ENCODE measurements at regions not wholly inside any gene's neighbourhood (a gene's known extent, or its start where the extent isn't known, plus 50 kb on each side); places are given as distances from the start of the nearest gene placed in this dataset.

- no peak for DNase-seq (ENCODE audit: low read depth, low spot score)
These were observed 479.1 kb downstream of the SUCLA2 start for GRCh38 chr13:47521890-47522487.

DNA sequence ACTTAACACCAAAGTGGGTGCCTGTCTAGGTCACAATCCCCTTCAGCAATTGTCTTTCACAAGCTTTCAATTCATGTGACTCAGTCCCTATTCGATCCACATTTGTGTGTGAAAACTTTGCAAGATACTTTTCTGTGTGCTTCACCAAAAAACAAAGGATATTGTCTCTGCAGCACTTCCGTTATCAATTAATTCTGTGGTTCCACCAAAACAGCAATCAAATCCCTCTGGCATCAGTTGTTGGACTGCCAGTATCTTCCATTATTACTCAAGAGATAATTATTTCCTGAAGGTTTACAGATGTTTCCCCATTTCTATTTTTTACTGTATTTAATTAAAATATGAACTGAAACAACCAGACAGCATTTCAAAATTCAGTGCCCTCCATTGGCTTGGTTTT, 481.4 kb downstream of the SUCLA2 start:
- DNase-seq (ENCODE audit: low read depth, low spot score): no peak

GRCh38 chr13:47518530-47518929, 482.5 kb downstream of the SUCLA2 start:
- DNase-seq (ENCODE audit: low read depth, low spot score): no peak

DNA sequence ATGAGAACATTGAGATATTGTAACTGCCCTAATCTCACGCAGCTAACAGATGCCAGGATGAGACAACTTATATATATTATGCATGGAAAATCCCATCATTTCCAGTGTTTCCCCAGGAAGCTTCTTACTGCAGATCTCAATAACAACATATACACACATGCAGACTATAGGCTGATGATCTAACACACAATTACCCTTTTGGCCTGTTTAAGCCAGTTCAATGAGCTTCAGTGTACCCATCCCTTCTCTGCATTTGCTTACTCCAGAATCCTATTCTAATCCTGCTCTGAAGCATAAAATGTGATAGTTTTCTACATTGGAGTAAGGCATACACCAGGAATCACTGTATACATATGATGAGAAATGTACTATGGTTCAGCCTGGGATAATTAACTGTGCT, 489.4 kb downstream of the SUCLA2 start:
- DNase-seq (ENCODE audit: low read depth, low spot score): no peak

GRCh38 chr13:47508527-47509228, 492.4 kb downstream of the SUCLA2 start:
- no peak for DNase-seq (ENCODE audit: low read depth, low spot score)

GRCh38 chr13:47503475-47503874, 497.6 kb downstream of the SUCLA2 start:
- no peak for DNase-seq (ENCODE audit: low read depth, low spot score)

DNA sequence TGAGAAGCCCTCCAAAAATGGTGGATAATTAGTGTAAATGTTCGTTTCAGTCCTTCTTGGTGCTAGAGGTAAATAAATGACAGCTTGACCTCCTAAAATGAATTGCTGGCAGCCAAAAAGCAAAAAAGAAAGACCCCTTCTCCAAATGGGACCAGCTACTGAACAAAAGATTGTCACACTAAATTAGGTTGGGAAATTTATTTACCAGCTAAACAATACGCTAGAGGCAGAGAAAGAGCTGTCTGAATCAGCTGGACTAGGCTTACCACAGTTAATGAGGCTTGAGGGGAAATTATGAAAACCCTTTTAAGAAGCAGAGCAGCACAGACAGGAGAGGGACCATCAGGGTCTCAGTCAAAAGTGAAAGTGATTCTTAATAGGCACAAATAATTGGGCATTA, 498.9 kb downstream of the SUCLA2 start:
- DNase-seq (ENCODE audit: low read depth, low spot score): no peak

DNA sequence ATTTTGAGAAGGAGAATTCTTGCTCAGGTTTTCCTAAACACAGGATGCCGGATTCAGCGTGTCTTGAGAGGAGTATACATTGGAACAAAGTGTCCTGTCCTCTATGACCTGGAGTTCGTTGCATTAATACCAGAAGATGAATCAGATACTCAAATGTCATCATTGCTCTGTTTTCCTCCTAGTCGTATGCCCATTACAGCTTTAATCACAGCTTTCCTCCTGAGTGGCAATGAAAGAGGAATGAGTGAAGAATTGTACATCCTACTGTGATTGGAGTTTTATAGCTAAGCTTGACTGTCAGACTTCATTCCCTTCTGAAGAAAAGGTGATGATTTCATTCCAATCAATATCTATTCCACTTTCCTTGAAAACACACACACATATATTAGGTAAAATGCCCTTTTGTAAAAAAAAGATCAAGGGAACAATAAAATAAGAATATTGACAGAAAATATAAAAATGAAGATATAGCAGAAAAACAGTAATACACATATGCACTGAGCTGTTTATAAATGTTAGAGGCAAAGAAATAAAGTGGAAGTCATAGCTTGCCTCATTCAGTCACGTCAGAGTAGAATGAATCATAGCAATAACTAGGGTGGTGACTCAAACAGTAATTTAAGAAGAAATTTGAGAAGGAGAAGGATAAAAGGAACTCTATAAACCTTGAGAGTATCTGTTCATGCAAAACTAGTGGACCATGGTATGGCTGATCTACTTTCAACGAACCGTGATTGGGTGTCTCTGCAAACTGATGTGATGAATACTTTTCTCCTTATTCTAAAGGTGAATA, 501.5 kb downstream of the SUCLA2 start:
- DNase-seq (ENCODE audit: low read depth, low spot score): peak; percentile 59

- peak; percentile 68 for DNase-seq (ENCODE audit: low read depth, low spot score)
These were observed 516.5 kb downstream of the SUCLA2 start for GRCh38 chr13:47484548-47484947.

GRCh38 chr13:47481536-47481935, 519.5 kb downstream of the SUCLA2 start:
- no peak for DNase-seq (ENCODE audit: low read depth, low spot score)

DNA sequence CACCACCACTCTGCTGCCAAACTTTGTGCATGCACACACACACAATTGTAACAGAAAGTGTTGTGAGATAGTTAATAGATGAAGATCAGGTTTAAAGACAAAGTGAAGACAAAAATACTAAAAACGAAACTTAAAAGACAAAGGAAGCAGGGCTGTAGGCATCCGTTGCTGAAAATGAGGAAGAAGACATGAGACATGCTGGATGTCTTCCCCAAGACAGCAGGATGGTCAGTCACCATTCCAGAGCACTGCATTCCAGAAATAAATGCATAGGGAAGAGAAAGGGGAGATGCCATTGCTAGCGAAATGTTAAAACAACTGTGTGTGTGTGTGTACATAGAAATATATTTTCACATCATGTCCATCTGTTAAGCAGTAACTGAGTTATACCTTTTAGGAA, 520.1 kb downstream of the SUCLA2 start:
- DNase-seq (ENCODE audit: low read depth, low spot score): no peak

- peak; percentile 74 for DNase-seq (ENCODE audit: low read depth, low spot score)
These were observed 521.0 kb downstream of the SUCLA2 start for GRCh38 chr13:47480121-47480520.

DNA sequence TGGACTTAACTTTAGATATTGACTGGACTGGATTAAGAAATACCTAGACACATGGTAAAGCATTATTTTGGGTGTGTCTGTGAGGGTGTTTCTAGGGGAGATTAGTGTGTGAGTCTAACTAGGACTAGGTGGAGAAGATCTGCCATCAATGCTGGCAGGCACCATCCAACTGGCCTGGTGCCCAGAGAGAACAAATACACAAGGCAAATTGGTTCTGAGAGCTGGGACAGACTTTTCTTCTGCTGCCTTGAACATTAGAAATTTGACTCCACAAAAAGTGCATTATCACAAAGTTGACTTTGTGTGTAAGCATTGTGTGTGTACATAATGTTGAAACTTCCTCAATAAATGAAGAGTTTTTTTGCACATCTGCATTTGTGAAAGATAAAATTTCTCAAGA, 522.1 kb downstream of the SUCLA2 start:
- DNase-seq (ENCODE audit: low read depth, low spot score): no peak

DNA sequence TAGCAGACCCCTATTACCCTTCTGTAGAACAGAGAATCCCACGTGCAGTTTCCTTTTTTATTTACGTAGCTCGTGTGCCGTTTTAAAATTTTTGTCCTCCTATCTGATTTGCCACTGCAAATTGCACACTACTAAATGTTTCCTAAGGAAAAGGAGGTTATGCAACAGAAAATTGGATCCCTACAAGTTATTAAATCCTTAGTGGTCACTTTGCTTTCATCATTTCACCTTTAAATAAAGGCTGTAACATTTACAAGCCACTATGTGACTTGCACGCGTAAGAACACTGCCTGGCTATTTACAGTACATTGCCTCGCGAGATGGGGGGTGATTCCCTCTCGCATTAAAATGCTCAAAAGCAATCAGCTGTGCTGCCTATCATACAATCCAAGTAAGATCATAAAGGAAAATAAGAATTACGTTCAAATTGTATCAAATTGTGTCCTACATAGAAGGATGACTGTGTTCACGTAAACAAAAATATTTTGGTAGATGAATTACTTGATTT, 525.6 kb downstream of the SUCLA2 start:
- DNase-seq (ENCODE audit: low read depth, low spot score): no peak

- DNase-seq (ENCODE audit: low read depth, low spot score): no peak
These were observed 526.2 kb downstream of the SUCLA2 start for GRCh38 chr13:47474839-47475238.

DNA sequence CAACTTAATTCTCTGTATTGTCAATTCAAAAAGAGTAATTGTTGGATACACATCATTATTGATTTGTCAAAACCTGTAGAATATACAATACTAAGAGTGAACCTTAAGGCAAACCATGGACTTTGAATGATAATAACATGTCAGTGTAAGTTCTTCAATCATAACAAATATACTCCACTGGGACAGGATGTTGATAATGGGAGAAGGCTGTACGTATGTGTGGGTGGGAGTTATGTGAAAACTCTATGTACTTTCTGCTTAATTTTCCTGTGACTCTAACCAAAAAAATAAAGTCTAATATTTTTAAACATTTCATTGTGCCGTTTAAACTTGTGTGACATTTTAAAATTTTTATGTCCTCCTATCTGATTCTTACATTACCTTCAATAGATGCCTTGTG, 526.7 kb downstream of the SUCLA2 start:
- DNase-seq (ENCODE audit: low read depth, low spot score): no peak

DNA sequence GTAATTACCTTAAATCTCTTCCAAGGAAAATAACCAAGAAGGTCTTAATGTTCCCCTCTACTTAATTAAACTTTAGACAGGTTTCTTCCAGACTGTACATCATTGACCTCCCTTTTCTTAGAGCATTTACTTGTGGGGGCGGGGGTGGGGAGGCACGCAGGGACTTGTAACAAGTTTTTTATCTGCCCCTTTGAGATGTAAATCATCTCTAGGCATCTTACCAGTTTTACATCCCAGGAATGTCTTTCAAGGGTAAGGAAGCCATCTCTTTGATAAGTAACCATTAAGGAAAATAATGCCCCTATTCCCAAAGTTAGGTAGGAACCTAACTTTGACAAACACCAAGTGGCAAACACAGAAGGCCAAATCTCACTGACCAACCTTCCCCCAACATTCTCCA, 528.6 kb downstream of the SUCLA2 start:
- DNase-seq (ENCODE audit: low read depth, low spot score): peak; percentile 35

DNA sequence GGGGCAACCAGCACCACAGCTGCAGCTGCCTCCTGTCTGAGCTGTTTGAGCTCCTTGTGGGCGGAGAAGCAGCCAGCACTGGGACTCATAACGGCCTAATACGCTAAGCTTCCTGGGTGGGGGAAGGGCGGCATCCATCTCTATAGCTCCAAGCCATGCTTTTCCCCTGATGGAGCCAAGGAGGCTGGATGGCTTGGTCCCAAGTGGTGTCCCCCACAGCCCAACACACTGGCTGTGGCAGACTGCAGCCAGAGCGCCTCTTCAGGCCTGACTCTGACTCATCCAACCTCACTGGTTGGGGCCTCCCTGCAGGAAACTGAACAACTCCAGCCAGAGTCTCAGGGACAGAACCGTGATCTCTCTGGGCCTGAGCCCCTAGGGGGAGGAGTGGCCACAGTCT, 537.3 kb downstream of the SUCLA2 start:
- DNase-seq (ENCODE audit: low read depth, low spot score): peak; percentile 32

DNA sequence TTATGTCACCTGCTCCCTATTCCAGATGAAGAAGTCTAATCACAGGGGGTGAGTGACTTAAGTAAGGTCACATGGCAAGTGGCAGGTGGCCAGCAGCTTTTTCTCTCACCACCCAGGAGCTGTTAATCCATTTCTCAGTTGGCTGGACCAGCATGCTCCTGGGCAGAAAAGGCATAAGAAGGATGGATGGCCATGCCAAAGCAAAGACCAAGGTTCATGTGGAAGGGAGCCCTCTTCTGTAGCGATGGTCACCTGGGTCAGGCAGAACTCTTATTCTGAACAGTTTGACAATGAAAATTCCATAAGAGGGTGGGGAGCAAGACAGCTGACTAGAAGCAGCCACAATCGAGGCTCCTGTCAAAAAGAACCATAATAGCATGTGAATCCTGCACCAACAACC, 538.1 kb downstream of the SUCLA2 start:
- DNase-seq (ENCODE audit: low read depth, low spot score): no peak

DNA sequence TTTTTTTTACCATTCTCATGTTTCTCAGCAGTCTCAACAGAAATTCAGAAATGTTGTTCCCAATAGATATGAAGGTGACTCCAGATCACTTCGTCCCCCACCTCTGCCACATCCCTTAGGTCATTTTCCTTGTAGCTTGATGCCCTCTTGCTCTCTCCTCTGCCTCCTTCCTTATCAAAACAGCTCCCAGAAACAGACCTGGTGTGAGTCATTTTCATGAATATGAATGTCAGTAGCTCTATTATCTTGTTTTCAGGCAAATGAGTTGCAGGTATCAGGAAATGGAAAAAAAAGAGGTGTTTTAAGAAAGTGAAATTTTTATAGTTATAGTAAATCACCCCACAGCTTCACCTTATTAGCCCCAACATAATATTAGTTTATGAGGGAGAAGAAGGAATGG, 539.3 kb downstream of the SUCLA2 start:
- peak; percentile 9 for DNase-seq (ENCODE audit: low read depth, low spot score)

GRCh38 chr13:47459512-47459911, 541.6 kb downstream of the SUCLA2 start:
- DNase-seq (ENCODE audit: low read depth, low spot score): peak; percentile 28

GRCh38 chr13:47457626-47458025, 543.4 kb downstream of the SUCLA2 start:
- DNase-seq (ENCODE audit: low read depth, low spot score): no peak

GRCh38 chr13:47455626-47456025, 545.4 kb downstream of the SUCLA2 start:
- peak; percentile 6 for DNase-seq (ENCODE audit: low read depth, low spot score)
